ENCODE measurements at regions not wholly inside any gene's neighbourhood (a gene's known extent, or its start where the extent isn't known, plus 50 kb on each side); places are given as distances from the start of the nearest gene placed in this dataset.

DNA sequence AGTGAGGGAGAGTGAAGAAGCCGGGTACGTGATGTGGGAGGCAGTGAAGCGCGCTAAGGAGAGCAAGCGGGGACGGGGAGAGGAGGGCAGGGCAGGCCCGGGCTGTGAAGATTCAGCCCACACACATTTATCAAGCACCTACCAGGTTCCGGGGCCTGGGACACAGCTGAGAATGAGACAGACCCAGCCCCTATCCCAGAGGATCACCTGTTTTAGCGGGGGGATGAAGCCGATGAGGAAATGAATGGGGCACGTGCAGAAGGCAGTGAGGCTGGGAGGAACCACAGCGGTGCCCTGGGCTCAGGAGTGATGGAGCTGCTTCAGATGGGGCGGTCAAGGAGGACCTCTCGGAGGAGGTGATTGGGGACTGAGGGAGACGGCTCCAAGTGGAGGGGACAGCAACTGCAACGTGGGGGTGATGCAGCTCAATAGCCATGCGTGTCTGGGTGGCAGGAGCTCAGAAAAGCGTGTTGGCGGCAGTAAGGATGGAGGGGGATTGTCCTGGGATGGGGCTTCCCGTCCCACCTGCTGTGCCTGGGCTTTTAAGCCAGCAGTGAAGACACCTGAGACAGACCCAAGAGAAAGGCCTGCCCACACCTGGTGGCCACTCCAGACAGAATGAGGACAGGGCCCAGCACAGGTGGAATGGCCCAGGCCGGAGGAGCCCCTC, 77.5 kb upstream of the UNC5A start:
- no peak overlapping the region for H3K4me3 ChIP-seq (ENCODE audit: low read length)
- no peak for TF ChIP-seq CTCF (IDR thresholded peaks at IDR 0.05; ENCODE audit: insufficient read depth, low read depth, low read length, missing control alignments)
- DNase-seq (ENCODE audit: low read depth), result no peak

DNA sequence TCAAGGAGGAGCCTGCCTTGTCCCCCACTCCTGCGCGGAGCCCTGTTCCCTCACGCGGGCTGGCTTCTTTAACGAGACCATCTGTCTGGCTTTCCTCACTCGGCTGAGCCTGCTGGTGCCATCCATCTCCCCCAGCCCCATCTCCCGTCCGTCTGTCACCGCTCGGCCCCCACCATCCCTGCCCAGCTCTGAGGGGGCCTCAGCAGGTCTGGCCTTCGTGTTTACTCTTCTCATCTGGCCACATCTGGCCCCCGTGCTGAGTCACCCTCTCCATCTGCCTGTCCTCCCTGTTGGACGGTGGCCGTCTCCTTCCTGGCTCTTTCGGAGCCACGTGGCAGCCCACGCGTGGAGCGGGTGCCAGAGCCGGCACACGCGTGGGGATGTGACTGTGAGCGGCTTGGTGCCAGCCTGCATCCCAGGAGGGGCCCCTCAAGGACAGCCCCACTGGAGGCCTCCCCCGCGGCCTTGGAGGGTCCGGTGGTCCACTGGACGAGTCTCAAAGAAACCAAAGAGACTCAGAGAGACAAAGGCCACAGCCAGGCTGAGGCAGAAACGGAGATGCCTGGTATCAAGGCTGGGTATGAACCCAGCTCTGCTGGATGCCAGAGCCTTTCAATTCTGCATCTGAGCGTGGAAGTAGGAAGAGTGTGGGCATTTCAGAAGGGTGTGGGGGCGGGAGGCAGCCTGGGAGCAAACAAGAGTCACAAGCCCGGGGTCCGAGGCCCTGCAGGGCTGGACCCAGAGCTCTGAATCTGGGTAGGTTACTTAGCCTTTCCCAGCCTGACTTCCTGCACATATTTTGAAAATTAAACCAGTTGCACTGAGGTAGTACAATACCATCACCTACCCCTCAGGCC, 76.7 kb upstream of the UNC5A start:
- H3K4me3 ChIP-seq (ENCODE audit: low read length), result no peak overlapping the region
- no peak for TF ChIP-seq CTCF (IDR thresholded peaks at IDR 0.05; ENCODE audit: insufficient read depth, low read depth, low read length, missing control alignments)
- DNase-seq (ENCODE audit: low read depth), result no peak

DNA sequence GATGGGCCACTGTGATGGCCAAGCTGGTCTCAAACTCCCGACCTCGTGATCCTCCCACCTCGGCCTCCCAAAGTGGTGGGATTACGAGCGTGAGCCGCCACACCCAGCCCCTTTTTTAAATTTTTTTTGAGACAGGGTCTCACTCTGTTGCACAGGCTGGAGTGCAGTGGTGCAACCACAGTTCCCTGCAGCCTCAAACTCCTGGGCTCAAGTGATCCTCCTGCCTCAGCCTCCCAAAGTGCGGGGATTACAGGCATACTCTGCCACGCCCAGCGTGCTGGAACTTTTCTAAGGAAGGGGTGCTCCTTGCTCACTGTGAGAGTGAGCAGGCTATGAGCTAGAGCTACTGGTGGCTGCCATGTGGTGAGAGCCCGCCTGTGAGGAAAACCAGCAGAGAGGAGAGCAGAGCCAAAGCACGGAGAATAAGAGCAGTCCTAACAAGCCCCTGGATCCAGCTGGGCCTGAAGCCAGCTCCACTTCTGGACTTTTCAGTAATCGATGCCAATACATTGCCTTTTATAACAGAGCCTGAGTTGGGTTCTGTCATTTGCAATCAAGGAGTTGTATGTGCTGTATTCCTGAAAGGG, 75.5 kb upstream of the UNC5A start:
- no peak overlapping the region for H3K4me3 ChIP-seq (ENCODE audit: low read length)
- TF ChIP-seq CTCF (IDR thresholded peaks at IDR 0.05; ENCODE audit: insufficient read depth, low read depth, low read length, missing control alignments), result no peak
- no peak for DNase-seq (ENCODE audit: low read depth)

DNA sequence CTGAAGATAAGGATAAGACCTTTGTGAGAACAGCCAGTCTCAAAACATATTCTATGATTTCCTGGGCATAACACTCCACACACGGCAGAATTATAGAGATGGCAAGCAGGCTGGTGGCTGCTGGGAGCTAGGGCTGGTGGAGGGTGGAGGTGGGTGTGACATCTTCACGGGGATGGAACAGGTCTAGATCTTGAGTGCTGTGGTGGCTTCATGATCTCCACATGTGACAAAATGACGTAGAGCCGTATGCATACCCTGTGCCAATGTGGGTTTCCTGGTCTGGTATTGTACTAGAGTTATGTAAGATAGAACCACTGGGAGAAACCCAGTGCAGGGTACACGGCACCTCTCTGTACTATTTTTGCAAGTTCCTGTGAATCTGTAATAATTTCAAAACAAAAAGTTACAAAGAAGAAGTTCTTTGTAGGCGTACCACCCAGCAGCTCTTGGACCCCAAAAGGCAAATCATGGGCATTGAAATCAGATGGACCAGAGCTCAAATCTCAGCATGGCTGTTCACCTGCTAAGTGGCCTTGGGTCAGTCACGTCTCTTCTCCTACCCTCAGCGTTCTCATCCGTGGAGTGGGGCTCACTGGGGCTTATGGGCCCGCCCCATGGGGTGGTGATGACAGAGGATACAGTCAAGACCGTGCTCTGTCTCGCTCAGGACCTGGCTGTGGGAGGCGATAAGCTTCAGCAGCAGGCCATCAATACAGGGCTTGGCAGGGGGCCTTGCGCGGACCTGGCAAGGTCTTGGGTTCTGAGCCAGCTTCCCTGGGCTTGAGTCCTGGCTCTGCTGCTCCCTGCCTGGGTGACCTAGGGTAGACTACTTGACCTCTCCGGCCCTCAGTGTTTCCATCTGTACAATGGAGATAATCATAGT, 74.7 kb upstream of the UNC5A start:
- no peak for TF ChIP-seq CTCF (IDR thresholded peaks at IDR 0.05; ENCODE audit: insufficient read depth, low read depth, low read length, missing control alignments)
- H3K4me3 ChIP-seq (ENCODE audit: low read length), result no peak overlapping the region
- no peak for DNase-seq (ENCODE audit: low read depth)

DNA sequence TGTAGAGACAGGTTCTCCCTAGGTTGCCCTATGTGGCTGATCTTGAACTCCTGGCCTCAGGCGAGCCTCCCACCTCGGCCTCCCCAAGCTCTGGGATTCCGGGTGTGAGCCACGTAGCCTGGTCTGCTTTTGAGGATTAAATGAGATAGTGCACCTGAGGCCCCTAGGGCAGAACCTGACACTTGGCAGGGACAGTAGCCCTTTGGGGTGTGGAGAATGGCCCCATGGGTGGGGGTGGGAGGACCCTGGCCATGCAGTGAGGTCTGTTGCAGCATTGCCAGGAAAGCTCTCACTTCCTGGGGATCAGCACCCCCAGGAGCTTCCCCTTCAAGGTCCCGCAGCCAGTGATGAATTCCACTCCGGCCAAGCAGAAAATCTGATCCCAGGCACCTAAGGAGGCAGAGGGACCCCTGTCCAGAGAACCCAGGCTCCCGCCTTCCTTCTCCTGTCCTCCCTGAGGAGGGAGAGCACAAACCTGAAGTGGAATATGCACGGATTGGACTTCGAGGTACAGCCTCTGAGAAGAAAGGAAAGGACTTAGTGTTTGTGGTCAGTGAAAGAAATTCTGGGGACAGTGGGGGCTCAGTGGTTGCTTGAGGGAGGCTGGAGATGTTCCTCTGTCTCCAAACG, 73.9 kb upstream of the UNC5A start:
- no peak overlapping the region for H3K4me3 ChIP-seq (ENCODE audit: low read length)
- no peak for TF ChIP-seq CTCF (IDR thresholded peaks at IDR 0.05; ENCODE audit: insufficient read depth, low read depth, low read length, missing control alignments)
- DNase-seq (ENCODE audit: low read depth), result no peak

Measured in epithelial cell of esophagus (primary cell).